ENCODE measurements at regions not wholly inside any gene's neighbourhood (a gene's known extent, or its start where the extent isn't known, plus 50 kb on each side); places are given as distances from the start of the nearest gene placed in this dataset.

DNA sequence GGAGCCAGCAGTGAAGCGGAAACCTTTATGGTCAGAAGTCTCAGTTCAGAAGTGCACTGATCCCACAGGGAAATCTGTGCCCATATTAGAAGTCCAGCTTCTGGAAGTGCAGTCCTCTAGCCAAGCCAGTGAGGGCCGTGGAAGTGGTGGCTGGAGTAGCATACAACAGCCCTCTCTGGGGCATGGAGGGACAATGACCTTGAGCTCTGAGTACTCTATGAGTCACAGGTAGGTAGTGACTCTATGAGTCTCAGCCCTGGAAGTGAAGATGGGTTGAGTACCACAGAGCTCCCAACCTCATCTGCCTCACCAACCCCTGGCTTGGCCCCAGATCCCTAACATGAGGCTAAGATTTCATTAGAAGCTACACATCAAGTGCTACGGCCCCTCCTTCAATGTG, 205.9 kb upstream of the PPP2R3A start:
- H3K4me1 Mint-ChIP-seq: no peaks in the 10 kb centered on the region

DNA sequence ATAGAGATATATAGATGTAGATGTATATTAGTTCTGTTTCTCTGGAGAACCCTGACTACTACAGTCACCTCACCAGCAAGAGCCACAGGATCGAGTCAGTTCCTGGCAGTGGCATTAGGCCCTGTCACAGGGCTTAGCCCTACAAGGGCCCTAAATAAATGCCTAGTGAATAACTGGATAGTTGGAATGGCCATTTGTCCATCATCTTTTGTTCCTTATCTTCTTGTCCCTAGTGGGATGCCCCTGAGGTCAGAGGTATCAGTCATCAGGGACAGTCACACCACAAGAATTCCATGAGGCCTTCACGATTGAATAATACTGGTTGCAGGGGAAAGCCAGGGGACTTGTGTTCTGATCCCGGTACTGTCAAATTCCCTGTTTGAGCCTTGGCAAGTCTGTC, 204.9 kb upstream of the PPP2R3A start:
- peaks cover 0 to 6% (median 0%) of the 10 kb centered on the region in 3 donors for H3K27me3 Mint-ChIP-seq
- no peaks in the 10 kb centered on the region for H3K4me1 Mint-ChIP-seq
- no peak for DNase-seq
- H3K27ac Mint-ChIP-seq: no peak overlapping the region
- no peaks in the 10 kb centered on the region for H3K36me3 Mint-ChIP-seq
- peaks cover 2 to 18% (median 12%) of the 10 kb centered on the region in 7 donors for H3K9me3 Mint-ChIP-seq
- no peak overlapping the region for H3K4me3 Mint-ChIP-seq
- ATAC-seq (ENCODE audit: low read depth in 2 of 2): no peak

More for the DNA sequence above, 205.9 kb upstream of the PPP2R3A start:
- H3K27ac Mint-ChIP-seq: no peak overlapping the region
- H3K9me3 Mint-ChIP-seq: peaks cover 2 to 8% (median 6%) of the 10 kb centered on the region in 7 donors
- H3K4me3 Mint-ChIP-seq: no peak overlapping the region
- no peaks in the 10 kb centered on the region for H3K36me3 Mint-ChIP-seq
- DNase-seq (no peak), ATAC-seq (ENCODE audit: low read depth in 2 of 2) (no peak)
- peaks cover 0 to 6% (median 0%) of the 10 kb centered on the region in 3 donors for H3K27me3 Mint-ChIP-seq

DNA sequence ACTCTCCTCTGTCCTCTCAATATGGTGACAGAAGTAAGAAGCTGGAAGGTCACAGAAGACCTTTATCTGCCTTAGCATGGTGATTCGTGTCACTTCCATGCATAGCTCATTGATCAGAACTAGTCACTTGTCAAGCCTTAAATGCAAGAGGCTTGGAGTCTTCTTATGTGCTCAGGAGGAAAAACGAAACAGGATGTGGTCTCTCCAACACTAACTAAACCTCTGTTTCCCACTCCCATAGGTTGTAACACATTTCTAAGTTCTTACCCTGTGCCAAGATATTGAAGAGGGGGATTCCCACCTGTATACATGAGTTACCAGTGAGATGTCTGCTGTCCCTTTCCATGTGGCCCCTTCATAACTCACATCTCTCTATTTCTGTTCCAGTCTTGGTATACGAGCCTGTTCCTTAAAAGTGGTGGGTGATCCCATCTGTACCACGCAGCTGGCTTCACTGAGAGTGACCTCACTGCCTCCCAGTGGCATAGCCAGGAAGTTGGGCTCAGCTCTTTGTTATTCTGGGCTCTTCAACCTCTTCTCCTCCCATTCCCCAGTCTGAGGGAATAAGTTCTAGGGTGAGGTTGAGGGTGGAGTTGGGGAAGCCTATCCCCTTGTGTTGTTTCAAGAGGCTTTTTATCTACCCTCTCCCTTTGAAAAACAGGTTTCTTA, 203.2 kb upstream of the PPP2R3A start:
- DNase-seq: no peak
- Mint-ChIP-seq H3K9me3 (peaks cover 4 to 23% (median 15%) of the 10 kb centered on the region in 7 donors), H3K27me3 (peaks cover 0 to 10% (median 0%) of the 10 kb centered on the region in 3 donors), H3K27ac (no peak overlapping the region), H3K36me3 (no peaks in the 10 kb centered on the region), H3K4me1 (no peaks in the 10 kb centered on the region), H3K4me3 (no peak overlapping the region)
- no peak for ATAC-seq (ENCODE audit: low read depth in 2 of 2)

DNA sequence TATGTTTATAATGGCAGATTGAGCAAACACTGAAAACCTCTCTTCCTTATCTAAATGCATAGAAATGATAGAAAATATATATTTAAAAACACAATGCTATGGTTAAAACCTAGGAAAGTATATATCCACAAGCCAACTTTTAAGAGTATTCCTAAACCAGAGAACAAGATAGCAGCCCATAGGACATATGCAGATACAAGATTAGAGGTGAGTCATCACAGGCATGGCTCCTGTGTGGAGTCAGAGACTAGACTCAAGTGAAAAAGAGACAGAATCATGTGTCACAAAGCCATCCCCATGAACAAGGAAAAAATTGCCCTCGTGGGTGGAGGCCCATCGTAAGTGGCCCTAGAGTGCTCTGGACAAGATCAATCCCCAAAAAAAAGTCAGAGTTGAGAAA, 199.4 kb upstream of the PPP2R3A start:
- no peak overlapping the region for H3K27ac Mint-ChIP-seq
- no peaks in the 10 kb centered on the region for H3K36me3 Mint-ChIP-seq
- H3K4me3 Mint-ChIP-seq: no peak overlapping the region
- DNase-seq (no peak), ATAC-seq (ENCODE audit: low read depth in 2 of 2) (no peak)
- no peaks in the 10 kb centered on the region for H3K4me1 Mint-ChIP-seq
- H3K9me3 Mint-ChIP-seq: peaks cover 3 to 24% (median 11%) of the 10 kb centered on the region in 7 donors
- H3K27me3 Mint-ChIP-seq: peaks cover 0 to 12% (median 10%) of the 10 kb centered on the region in 3 donors

DNA sequence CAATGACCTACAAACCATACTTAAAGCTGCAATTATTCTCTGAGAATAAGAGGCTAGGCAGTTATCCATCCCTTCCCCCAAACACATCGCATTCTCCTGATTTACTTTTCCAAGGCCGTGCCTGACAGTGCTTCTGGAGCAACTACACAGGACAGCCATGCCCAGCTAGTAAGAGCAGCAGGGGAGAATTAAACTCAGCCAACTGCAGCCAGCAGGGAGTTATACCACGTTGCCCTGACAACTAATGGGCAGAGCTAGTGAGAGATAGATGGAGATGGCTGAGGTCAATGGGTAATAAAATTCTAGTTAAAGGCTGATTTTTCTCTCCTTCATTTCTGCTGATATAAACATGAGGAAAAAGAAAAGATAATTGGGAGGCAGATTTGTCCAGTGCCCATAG, 193.8 kb upstream of the PPP2R3A start:
- DNase-seq (no peak), ATAC-seq (ENCODE audit: low read depth in 2 of 2) (no peak)
- Mint-ChIP-seq H3K4me3 (no peak overlapping the region), H3K27me3 (peaks cover 0 to 15% (median 10%) of the 10 kb centered on the region in 3 donors), H3K36me3 (no peaks in the 10 kb centered on the region), H3K4me1 (no peaks in the 10 kb centered on the region), H3K9me3 (peaks cover 0 to 8% (median 0%) of the 10 kb centered on the region in 7 donors), H3K27ac (no peak overlapping the region)

DNA sequence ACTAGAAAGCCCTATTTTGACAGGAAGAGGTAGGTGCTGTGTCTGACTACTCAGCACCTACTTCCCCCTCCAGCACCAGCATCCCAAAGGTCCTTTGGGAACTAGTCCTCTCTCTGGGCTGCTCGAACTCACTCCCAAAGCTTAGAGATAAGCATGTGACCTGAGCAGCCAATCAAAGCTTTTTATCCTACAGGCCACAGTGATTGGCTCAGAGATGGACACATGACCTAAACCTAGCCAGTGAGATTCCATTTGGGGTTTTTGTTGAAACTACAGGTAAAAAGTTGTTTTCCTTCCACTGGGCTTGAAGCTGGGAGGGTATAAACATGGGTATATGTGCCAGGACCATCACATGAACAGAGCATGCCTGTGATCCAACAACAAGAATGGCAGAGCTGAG, 186.5 kb upstream of the PPP2R3A start:
- DNase-seq (no peak), ATAC-seq (ENCODE audit: low read depth in 2 of 2) (no peak)
- Mint-ChIP-seq H3K27me3 (no peaks in the 10 kb centered on the region), H3K4me3 (no peak overlapping the region), H3K36me3 (no peaks in the 10 kb centered on the region), H3K27ac (no peak overlapping the region), H3K9me3 (peaks cover 0 to 10% (median 2%) of the 10 kb centered on the region in 7 donors), H3K4me1 (no peaks in the 10 kb centered on the region)

DNA sequence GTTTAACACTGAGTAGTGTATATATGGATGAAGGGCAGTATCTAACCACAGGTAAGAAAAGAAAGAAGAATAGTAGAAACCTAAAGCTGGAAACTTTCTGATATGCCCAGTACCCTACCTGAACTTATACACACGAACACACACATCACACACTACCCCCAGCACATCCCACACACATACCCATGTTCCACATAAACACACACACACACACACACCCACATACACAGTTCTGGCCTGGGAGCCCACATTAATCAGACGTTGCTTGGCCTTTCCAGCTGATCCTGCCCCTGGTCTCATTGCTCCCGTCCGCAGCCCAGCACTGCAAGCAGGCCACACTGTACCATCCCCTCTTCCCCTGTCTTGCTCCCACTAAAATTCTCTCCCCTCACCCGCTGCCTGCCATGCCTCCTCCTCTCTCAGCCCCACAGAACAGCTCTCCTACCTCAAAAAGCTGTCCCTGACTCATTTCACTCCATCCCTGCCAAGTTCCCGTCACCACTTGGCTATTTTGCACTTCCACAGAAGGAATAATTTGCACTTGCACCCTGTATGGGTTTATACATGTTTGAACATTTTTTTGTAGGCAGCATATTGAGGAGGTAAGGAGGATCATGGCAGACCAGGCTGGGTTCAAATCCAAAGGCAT, 185.8 kb upstream of the PPP2R3A start:
- no peaks in the 10 kb centered on the region for H3K27me3 Mint-ChIP-seq
- no peak overlapping the region for H3K27ac Mint-ChIP-seq
- H3K4me1 Mint-ChIP-seq: peaks cover 3 to 5% (median 5%) of the 10 kb centered on the region in 3 donors
- no peak for ATAC-seq (ENCODE audit: low read depth in 2 of 2)
- H3K4me3 Mint-ChIP-seq: no peak overlapping the region
- no peaks in the 10 kb centered on the region for H3K36me3 Mint-ChIP-seq
- H3K9me3 Mint-ChIP-seq: peaks cover 0 to 10% (median 2%) of the 10 kb centered on the region in 7 donors
- no peak for DNase-seq

DNA sequence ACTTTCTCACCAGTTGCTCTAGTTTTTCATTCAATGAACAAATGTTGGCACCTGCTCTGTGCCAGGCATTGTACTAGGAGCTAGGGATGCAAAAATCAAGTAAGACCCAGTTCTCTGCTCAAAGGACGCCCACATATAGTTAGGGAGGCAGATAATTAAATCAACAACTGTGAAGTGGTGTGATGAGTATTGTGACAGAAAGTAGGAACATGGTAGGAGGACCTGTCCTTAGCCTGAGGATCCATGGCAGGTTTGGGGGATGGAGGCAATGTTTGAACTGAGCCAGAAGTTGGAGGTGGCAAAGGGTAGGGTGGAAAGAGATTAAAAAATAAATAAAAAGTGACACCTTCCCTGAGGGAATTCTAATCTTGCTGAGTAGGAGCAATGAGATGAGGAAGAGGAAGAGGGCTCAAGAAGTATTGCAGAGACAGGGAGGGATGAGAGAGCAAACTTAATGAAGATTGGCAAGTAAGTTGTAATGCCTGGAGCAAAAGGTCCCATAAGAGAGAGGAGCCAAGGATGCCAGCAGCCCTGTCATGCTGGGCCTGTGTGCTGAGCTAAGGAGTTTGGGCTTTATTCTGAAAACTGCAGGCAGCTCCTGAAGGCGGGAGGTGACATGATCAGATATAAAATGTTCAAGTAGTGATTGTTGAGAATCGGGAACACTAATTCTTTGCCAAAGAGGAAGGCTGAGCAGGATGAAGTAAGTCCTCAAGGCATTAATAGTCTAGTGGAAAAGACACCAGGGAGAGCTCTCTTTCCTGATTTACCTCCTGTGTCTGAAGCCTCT, 184.3 kb upstream of the PPP2R3A start:
- Mint-ChIP-seq H3K4me3 (no peak overlapping the region), H3K27me3 (no peaks in the 10 kb centered on the region), H3K27ac (no peak overlapping the region), H3K9me3 (peaks cover 0 to 10% (median 2%) of the 10 kb centered on the region in 7 donors), H3K36me3 (no peaks in the 10 kb centered on the region), H3K4me1 (peaks cover 6 to 12% (median 9%) of the 10 kb centered on the region in 3 donors)
- ATAC-seq (ENCODE audit: low read depth in 2 of 2): no peak
- no peak for DNase-seq

DNA sequence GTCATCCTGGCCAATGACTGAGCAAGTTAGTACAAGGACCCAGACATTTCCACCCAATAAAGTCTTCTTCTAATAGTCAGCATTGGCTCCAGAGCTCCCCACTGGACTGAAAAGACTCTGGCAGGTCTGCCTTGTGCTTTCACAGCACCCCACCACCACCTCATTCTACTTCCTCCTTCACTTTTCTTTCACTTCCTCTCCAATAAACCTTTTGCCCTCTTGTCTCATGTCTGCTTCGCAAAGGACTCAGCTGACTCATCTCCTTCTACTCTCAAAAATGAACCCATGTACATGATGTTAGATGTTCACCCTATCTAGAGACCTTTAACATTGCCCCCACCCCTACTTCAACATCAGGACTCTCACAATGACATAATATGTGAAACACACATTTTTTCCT, 181.0 kb upstream of the PPP2R3A start:
- H3K4me1 Mint-ChIP-seq: peaks cover 6 to 12% (median 9%) of the 10 kb centered on the region in 3 donors

DNA sequence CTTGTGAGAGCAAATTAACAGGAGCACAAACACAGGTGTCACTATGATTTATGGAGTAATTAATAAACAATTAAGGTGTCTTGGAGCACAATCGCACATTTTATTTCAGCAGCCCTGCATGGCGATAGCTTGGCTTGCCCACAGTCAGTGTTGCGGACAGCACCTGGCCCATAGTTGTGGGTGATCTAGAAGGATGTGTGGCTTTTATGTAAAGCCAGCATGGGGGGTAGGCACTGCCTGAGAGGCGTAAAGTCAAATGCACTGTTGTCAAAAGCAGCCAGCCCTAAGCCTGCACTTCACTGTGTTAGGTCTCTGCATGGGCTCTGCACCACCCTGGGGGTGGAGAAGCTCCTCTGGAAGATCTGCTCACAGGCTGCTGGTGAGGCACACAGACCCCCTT, 177.4 kb upstream of the PPP2R3A start:
- ATAC-seq (ENCODE audit: low read depth in 2 of 2) (no peak), DNase-seq (no peak)
- peaks cover 0 to 13% (median 3%) of the 10 kb centered on the region in 7 donors for H3K9me3 Mint-ChIP-seq
- H3K4me1 Mint-ChIP-seq: peaks cover 6 to 12% (median 9%) of the 10 kb centered on the region in 3 donors
- no peaks in the 10 kb centered on the region for H3K36me3 Mint-ChIP-seq
- no peaks in the 10 kb centered on the region for H3K27me3 Mint-ChIP-seq
- no peak overlapping the region for H3K27ac Mint-ChIP-seq
- H3K4me3 Mint-ChIP-seq: no peak overlapping the region

More for the DNA sequence above, 181.0 kb upstream of the PPP2R3A start:
- no peaks in the 10 kb centered on the region for H3K27me3 Mint-ChIP-seq
- peak overlapping the region in 1 of 6 donors; percentile 0 for H3K27ac Mint-ChIP-seq
- peak; percentile 63 to 73 for ATAC-seq (ENCODE audit: low read depth in 2 of 2)
- DNase-seq: no peak
- no peaks in the 10 kb centered on the region for H3K36me3 Mint-ChIP-seq
- H3K9me3 Mint-ChIP-seq: peaks cover 0 to 6% (median 0%) of the 10 kb centered on the region in 7 donors
- no peak overlapping the region for H3K4me3 Mint-ChIP-seq

DNA sequence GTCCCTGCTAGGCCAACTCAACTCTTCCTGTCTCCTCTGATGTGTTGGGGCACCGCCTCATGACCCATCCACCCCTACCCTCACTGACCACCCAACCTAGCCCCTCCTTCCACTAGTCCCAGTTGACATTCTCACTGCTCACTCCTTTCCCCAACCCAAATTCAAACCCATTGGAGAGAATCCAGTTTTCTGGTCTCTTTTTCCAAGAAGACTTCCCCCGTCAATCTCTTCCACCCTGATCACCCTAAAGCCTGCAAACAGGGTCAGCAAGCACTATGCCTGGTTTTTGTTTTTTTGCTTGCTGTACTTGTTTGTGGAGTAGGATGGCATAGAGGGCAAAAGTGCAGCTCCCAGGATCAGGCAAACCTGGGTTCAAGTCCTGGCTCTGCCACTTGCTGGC, 176.6 kb upstream of the PPP2R3A start:
- Mint-ChIP-seq H3K27ac (no peak overlapping the region), H3K4me3 (no peak overlapping the region), H3K9me3 (peaks cover 0 to 13% (median 3%) of the 10 kb centered on the region in 7 donors), H3K27me3 (peaks cover 0 to 2% (median 0%) of the 10 kb centered on the region in 3 donors), H3K36me3 (no peaks in the 10 kb centered on the region), H3K4me1 (peaks cover 6 to 12% (median 9%) of the 10 kb centered on the region in 3 donors)
- DNase-seq: no peak
- ATAC-seq (ENCODE audit: low read depth in 2 of 2): no peak

DNA sequence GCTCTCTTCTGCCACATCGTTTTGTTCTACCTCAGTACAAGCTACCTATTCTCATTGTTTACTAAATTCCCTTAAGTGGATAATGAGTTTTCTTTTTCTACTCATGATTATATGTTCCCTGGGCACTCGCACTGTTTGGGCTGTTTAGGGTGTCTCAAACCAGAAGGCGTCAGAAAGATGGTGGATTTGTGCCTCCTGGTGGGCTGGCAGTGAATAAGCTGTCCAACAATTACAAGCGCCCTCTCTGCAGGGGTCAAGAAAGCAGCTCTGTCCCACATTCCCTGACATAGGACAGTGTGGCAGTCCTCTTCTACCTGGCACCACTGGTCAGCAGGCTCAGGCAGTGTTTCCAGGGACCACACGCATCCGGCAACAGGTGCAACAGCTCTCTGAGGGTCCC, 173.4 kb upstream of the PPP2R3A start:
- Mint-ChIP-seq H3K27me3 (peaks cover 0 to 10% (median 5%) of the 10 kb centered on the region in 3 donors), H3K4me3 (no peak overlapping the region), H3K27ac (no peak overlapping the region), H3K9me3 (peaks cover 0 to 13% (median 4%) of the 10 kb centered on the region in 7 donors), H3K4me1 (no peaks in the 10 kb centered on the region), H3K36me3 (no peaks in the 10 kb centered on the region)
- DNase-seq (no peak), ATAC-seq (ENCODE audit: low read depth in 2 of 2) (no peak)

DNA sequence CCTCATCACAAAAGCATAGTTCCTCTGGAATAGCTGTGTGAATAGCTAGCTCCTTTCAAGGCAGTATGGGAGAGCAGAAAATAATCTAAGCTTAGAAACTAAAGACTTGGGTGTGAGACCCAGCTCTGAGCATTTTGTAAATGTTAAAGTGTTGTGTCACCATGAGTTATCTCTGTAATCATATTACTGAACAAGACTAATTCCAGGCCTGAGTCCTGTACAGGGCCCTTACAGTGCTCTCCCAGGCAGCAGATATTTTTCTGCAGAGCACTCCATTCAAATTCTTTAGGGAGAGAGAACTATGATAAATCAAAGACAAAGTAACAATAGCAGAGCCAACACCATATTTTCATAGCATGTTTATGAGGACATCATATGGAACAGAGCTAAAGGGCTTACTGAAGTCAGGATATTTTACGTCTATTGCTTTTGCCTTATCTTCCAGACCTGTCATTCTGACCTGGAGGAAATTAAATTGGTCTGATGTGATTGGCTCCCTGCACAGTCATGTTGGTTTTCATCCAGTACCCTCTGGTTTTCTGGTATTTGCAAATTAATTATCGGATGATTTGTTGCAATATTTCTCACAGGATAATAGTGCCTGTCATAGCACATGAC, 172.6 kb upstream of the PPP2R3A start:
- Mint-ChIP-seq H3K4me3 (no peak overlapping the region), H3K9me3 (peaks cover 0 to 13% (median 4%) of the 10 kb centered on the region in 7 donors), H3K27ac (no peak overlapping the region), H3K27me3 (peaks cover 0 to 10% (median 5%) of the 10 kb centered on the region in 3 donors), H3K36me3 (no peaks in the 10 kb centered on the region), H3K4me1 (no peaks in the 10 kb centered on the region)
- DNase-seq (no peak), ATAC-seq (ENCODE audit: low read depth in 2 of 2) (no peak)

Data from naive B cell (primary cell).